H9 (cell line): ENCODE measurements at regions not wholly inside any gene's neighbourhood (a gene's known extent, or its start where the extent isn't known, plus 50 kb on each side); places are given as distances from the start of the nearest gene placed in this dataset.

Experiments
- DNase-seq: peaks from one replicate; pipeline ENCODE4 v3.0.0-alpha.2; 2017
- H2AFZ ChIP-seq: one replicate; pipeline ENCODE4 v1.6.1; 2013; ENCODE audit warnings: mild to moderate bottlenecking, low read length, control low read depth, moderate library complexity
- H2AK5ac ChIP-seq: 2 replicates; pipeline ENCODE4 v1.6.1; 2013; ENCODE audit warnings: low read length, control low read depth, mixed read lengths; ENCODE audit not compliant: insufficient read length
- H2BK120ac ChIP-seq: one replicate; pipeline ENCODE4 v1.6.1; 2013; ENCODE audit warnings: low read depth, mild to moderate bottlenecking, low read length, control low read depth, inconsistent platforms; ENCODE audit not compliant: poor library complexity, severe bottlenecking
- H2BK12ac ChIP-seq: 2 replicates; pipeline ENCODE4 v1.6.1; 2013; ENCODE audit warnings: low read length, control low read depth, mixed read lengths, low read depth; ENCODE audit not compliant: insufficient read length
- H2BK15ac ChIP-seq: 2 replicates; pipeline ENCODE4 v1.6.1; 2013; ENCODE audit warnings: low read depth, low read length, control low read depth
- H2BK20ac ChIP-seq: one replicate; pipeline ENCODE4 v1.6.1; 2013; ENCODE audit warnings: low read depth, mild to moderate bottlenecking, low read length, control low read depth, inconsistent platforms; ENCODE audit not compliant: poor library complexity, severe bottlenecking
- H2BK5ac ChIP-seq: 2 replicates; pipeline ENCODE4 v1.6.1; 2013; ENCODE audit warnings: low read length, control low read depth, mixed read lengths; ENCODE audit not compliant: insufficient read length
- H3K14ac ChIP-seq: 2 replicates; pipeline ENCODE4 v1.6.1; 2013; ENCODE audit warnings: low read length, control low read depth; ENCODE audit not compliant: insufficient read depth
- H3K18ac ChIP-seq: 2 replicates; pipeline ENCODE4 v1.6.1; 2013; ENCODE audit warnings: low read depth, mild to moderate bottlenecking, mixed read lengths, low read length, control low read depth; ENCODE audit not compliant: insufficient read length
- H3K23ac ChIP-seq: 2 replicates; pipeline ENCODE4 v1.6.1; 2013; ENCODE audit warnings: low read length, control low read depth, mixed read lengths, low read depth; ENCODE audit not compliant: insufficient read length
- H3K23me2 ChIP-seq: 2 replicates; pipeline ENCODE4 v1.6.1; 2013; ENCODE audit warnings: low read depth, mild to moderate bottlenecking, mixed read lengths, low read length, control low read depth; ENCODE audit not compliant: insufficient read length, poor library complexity, severe bottlenecking
- H3K27ac ChIP-seq: 2 replicates; pipeline ENCODE4 v1.5.1; 2013; ENCODE audit warnings: low read length, control low read depth, mixed read lengths, low read depth; ENCODE audit not compliant: insufficient read length
- H3K27me3 ChIP-seq: 2 replicates; pipeline ENCODE4 v1.6.1; 2013; ENCODE audit warnings: low read length, control low read depth, inconsistent platforms; ENCODE audit not compliant: insufficient read depth
- H3K4ac ChIP-seq: 2 replicates; pipeline ENCODE4 v1.6.1; 2013; ENCODE audit warnings: low read depth, mild to moderate bottlenecking, control low read depth, inconsistent platforms, low read length, moderate library complexity
- H3K4me1 ChIP-seq: 2 replicates; pipeline ENCODE4 v1.6.1; 2013; ENCODE audit warnings: low read length, control low read depth, inconsistent platforms; ENCODE audit not compliant: insufficient read depth
- H3K4me2 ChIP-seq: 2 replicates; pipeline ENCODE4 v1.6.1; 2013; ENCODE audit warnings: low read length, control low read depth, mixed read lengths; ENCODE audit not compliant: insufficient read length, insufficient read depth
- H3K56ac ChIP-seq: 2 replicates; pipeline ENCODE4 v1.6.1; 2013; ENCODE audit warnings: low read depth, mild to moderate bottlenecking, mixed read lengths, low read length, control low read depth; ENCODE audit not compliant: insufficient read length
- H3K79me1 ChIP-seq: 2 replicates; pipeline ENCODE4 v1.6.1; 2013; ENCODE audit warnings: low read depth, mild to moderate bottlenecking, moderate library complexity, low read length, control low read depth, inconsistent platforms; ENCODE audit not compliant: insufficient read depth, poor library complexity, severe bottlenecking
- H3K79me2 ChIP-seq: 2 replicates; pipeline ENCODE4 v1.6.1; 2013; ENCODE audit warnings: low read length, control low read depth, inconsistent platforms; ENCODE audit not compliant: insufficient read depth
- H3K9ac ChIP-seq: 2 replicates; pipeline ENCODE4 v1.6.1; 2013; ENCODE audit warnings: low read length, control low read depth, mixed read lengths; ENCODE audit not compliant: insufficient read length; ENCODE audit errors: extremely low read depth
- H3K9me3 ChIP-seq: one replicate; pipeline ENCODE4 v1.6.1; 2013; ENCODE audit warnings: low read depth, low read length, inconsistent platforms; ENCODE audit not compliant: control insufficient read depth
- H3T11ph ChIP-seq: one replicate; pipeline ENCODE4 v1.6.1; 2013; ENCODE audit warnings: mild to moderate bottlenecking, low read length, control low read depth, inconsistent platforms
- H4K20me1 ChIP-seq: one replicate; pipeline ENCODE4 v1.6.1; 2013; ENCODE audit not compliant: control insufficient read depth, insufficient read length, insufficient read depth
- H4K5ac ChIP-seq: 2 replicates; pipeline ENCODE4 v1.6.1; 2013; ENCODE audit warnings: low read depth, mild to moderate bottlenecking, mixed read lengths, low read length, control low read depth; ENCODE audit not compliant: insufficient read length
- H4K8ac ChIP-seq: replicated peaks from 2 replicates; pipeline ENCODE4 v1.6.1; 2013; ENCODE audit warnings: low read length, control low read depth, mixed read lengths, low read depth; ENCODE audit not compliant: insufficient read length
- H4K91ac ChIP-seq: 2 replicates; pipeline ENCODE4 v1.6.1; 2013; ENCODE audit warnings: low read depth, mild to moderate bottlenecking, moderate library complexity, mixed read lengths, low read length, control low read depth; ENCODE audit not compliant: insufficient read length
- H3K27ac Mint-ChIP-seq, 3 experiments: 2 replicates in 2 of 3; 3 replicates in 1 of 3; pipeline ENCODE4 v1.8.0; 2020 to 2021; ENCODE audit warnings: mixed read lengths in 3 of 3, mild to moderate bottlenecking in 1 of 3, moderate library complexity in 1 of 3
- H3K27me3 Mint-ChIP-seq: 2 replicates; pipeline ENCODE4 v1.8.0; 2021; ENCODE audit warnings: low read depth, mild to moderate bottlenecking, moderate library complexity, mixed read lengths
- H3K36me3 Mint-ChIP-seq, 3 experiments: 2 replicates in 2 of 3; 3 replicates in 1 of 3; pipeline ENCODE4 v1.8.0; 2020 to 2021; ENCODE audit warnings: low read depth in 3 of 3, mixed read lengths in 3 of 3; ENCODE audit not compliant: insufficient read depth in 1 of 3
- H3K4me1 Mint-ChIP-seq, 2 experiments: 2 replicates each; pipeline ENCODE4 v1.8.0; 2020; ENCODE audit warnings: mixed read lengths in 2 of 2
- H3K4me3 Mint-ChIP-seq, 2 experiments: 2 replicates in 1 of 2; 3 replicates in 1 of 2; pipeline ENCODE4 v1.8.0; 2020 to 2021; ENCODE audit warnings: mild to moderate bottlenecking in 2 of 2, mixed read lengths in 2 of 2, moderate library complexity in 1 of 2
- H3K9me3 Mint-ChIP-seq, 2 experiments: 2 replicates in 1 of 2; 3 replicates in 1 of 2; pipeline ENCODE4 v1.8.0; 2020; ENCODE audit warnings: mild to moderate bottlenecking in 2 of 2, mixed read lengths in 2 of 2, moderate library complexity in 1 of 2
- CTCF ChIP-seq: fragments of 200-600 bp; sonication (generic); conservative IDR thresholded peaks from 3 replicates; pipeline ENCODE4 v1.8.0; 2021; ENCODE audit warnings: antibody characterized with exemption, mild to moderate bottlenecking

GRCh38 chr7:32163896-32164295, 93.7 kb upstream of the PDE1C start:
- no peak for DNase-seq
- Histone ChIP-seq H3K4me2 (no peak overlapping the region), H2BK5ac (no peak overlapping the region), H2AFZ (no peak overlapping the region), H3K27me3 (no peaks in the 10 kb centered on the region), H3K79me1 (no peaks in the 10 kb centered on the region), H2BK12ac (no peak overlapping the region), H2BK120ac (no peak overlapping the region), H4K8ac (no peak overlapping the region), H4K20me1 (no peaks in the 10 kb centered on the region), H4K5ac (no peak overlapping the region), H2BK20ac (no peak overlapping the region), H3K9me3 (no peaks in the 10 kb centered on the region), H3K18ac (no peak overlapping the region), H2AK5ac (no peak overlapping the region), H3K4ac (no peak overlapping the region), H3K14ac (no peak overlapping the region), H4K91ac (no peak overlapping the region), H3K23me2 (no peaks in the 10 kb centered on the region), H2BK15ac (no peak overlapping the region), H3K27ac (no peak overlapping the region), H3K4me1 (no peaks in the 10 kb centered on the region), H3K56ac (no peak overlapping the region), H3K9ac (no peak overlapping the region), H3K79me2 (no peaks in the 10 kb centered on the region), H3T11ph (no peak overlapping the region), H3K23ac (no peak overlapping the region)
- H3K27ac Mint-ChIP-seq: no peak overlapping the region
- peaks cover 11% of the 10 kb centered on the region for H3K27me3 Mint-ChIP-seq
- H3K4me1 Mint-ChIP-seq: peaks cover 2 to 5% of the 10 kb centered on the region in 2 experiments; a peak in 2 of 4 replicates
- H3K4me3 Mint-ChIP-seq: no peak overlapping the region
- H3K9me3 Mint-ChIP-seq: no peaks in the 10 kb centered on the region
- TF ChIP-seq CTCF: no peak
- no peaks in the 10 kb centered on the region for H3K36me3 Mint-ChIP-seq
